GM12878 (cell line): ENCODE measurements at regions not wholly inside any gene's neighbourhood (a gene's known extent, or its start where the extent isn't known, plus 50 kb on each side); places are given as distances from the start of the nearest gene placed in this dataset.

ENCODE experiments used
- ATAC-seq: fragments of 200-7000 bp; cut with Tn5 transposase; 3 replicates; pipeline ENCODE4 v1.9.1; 2020; ENCODE audit warnings: mild to moderate bottlenecking, moderate library complexity
- BruUV-seq: library from RNA; stranded (reverse); fragments of 400-500 nt; replicated peaks from 2 replicates; lab custom pipeline; 2021; lab: Mats Ljungman, UMichigan
- CTCF ChIA-PET: fragments of 300-600 bp; sonication (Branson Sonifier 250); formaldehyde crosslinking; extraction: SDS; loops from one replicate; lab custom pipeline; 2021; ENCODE audit warnings: inconsistent platforms; lab: Yijun Ruan, JAX
- POLR2A ChIA-PET: fragments of 350-600 bp; formaldehyde crosslinking; extraction: SDS; loops from one replicate; lab custom pipeline; 2021; ENCODE audit warnings: inconsistent platforms; lab: Charles Lee
- RAD21 ChIA-PET: fragments of 300-600 bp; sonication (Branson Sonifier 250); formaldehyde crosslinking; loops from one replicate; lab custom pipeline; 2023; ENCODE audit warnings: antibody characterized with exemption; ENCODE audit not compliant: unreplicated experiment; lab: Charles Lee
- SMC1A ChIA-PET: fragments of 300-600 bp; sonication (Branson Sonifier 250); formaldehyde crosslinking; loops from one replicate; lab custom pipeline; 2023; ENCODE audit not compliant: unreplicated experiment, uncharacterized antibody; lab: Charles Lee
- DNase-seq: peaks from one replicate; pipeline ENCODE4 v3.0.0-alpha.2; 2011; ENCODE audit warnings: low read depth, low spot score
- FAIRE-seq: peaks from 3 replicates; lab custom pipeline; 2011; peaks lifted over from hg19 to GRCh38; lab: Jason Lieb, UNC
- H2AFZ ChIP-seq: 2 replicates; pipeline ENCODE4 v1.6.0; 2011; ENCODE audit warnings: low read depth, low read length, control low read depth; ENCODE audit not compliant: control insufficient read depth
- H3K27ac ChIP-seq: 2 replicates; pipeline ENCODE4 v1.5.1; 2011; ENCODE audit warnings: control low read depth; ENCODE audit not compliant: control insufficient read depth, insufficient read depth
- H3K27me3 ChIP-seq, 2 experiments: replicated peaks in 1 of 2; 2 replicates each; pipeline versions ENCODE4 v1.6.0 to v1.6.1; 2011; ENCODE audit warnings: low read length in 1 of 2; ENCODE audit not compliant: control insufficient read depth in 2 of 2, insufficient read depth in 2 of 2
- H3K36me3 ChIP-seq, 2 experiments: 2 replicates each; pipeline ENCODE4 v1.5.1; 2011; ENCODE audit warnings: low read length in 1 of 2; ENCODE audit not compliant: control insufficient read depth in 2 of 2, insufficient read depth in 2 of 2
- H3K4me1 ChIP-seq: 2 replicates; pipeline ENCODE4 v1.6.1; 2011; ENCODE audit warnings: mild to moderate bottlenecking, low read length, moderate library complexity, mixed read lengths; ENCODE audit not compliant: control insufficient read depth, insufficient read depth
- H3K4me2 ChIP-seq: 2 replicates; pipeline ENCODE4 v1.6.0; 2011; ENCODE audit warnings: control low read depth; ENCODE audit not compliant: control insufficient read depth, insufficient read depth
- H3K4me3 ChIP-seq: fragments of 200-600 bp; sonication (generic); 2 replicates; pipeline ENCODE4 v1.5.1; 2016
- H3K79me2 ChIP-seq: 2 replicates; pipeline ENCODE4 v1.6.0; 2011; ENCODE audit warnings: low read length; ENCODE audit not compliant: control insufficient read depth, insufficient read depth
- H3K9ac ChIP-seq: 2 replicates; pipeline ENCODE4 v1.8.0; 2011; ENCODE audit warnings: low read length, control low read depth, mixed read lengths; ENCODE audit not compliant: control insufficient read depth, insufficient read depth
- H3K9me3 ChIP-seq: replicated peaks from 3 replicates; pipeline ENCODE4 v1.5.1; 2011; ENCODE audit warnings: mild to moderate bottlenecking, low read length; ENCODE audit not compliant: control insufficient read depth, insufficient read depth
- H4K20me1 ChIP-seq: 2 replicates; pipeline ENCODE4 v1.6.0; 2011; ENCODE audit not compliant: control insufficient read depth, insufficient read depth
- ASH2L ChIP-seq: fragments of 300-600, 200-600 bp; sonication (generic); IDR thresholded peaks from 2 replicates; pipeline ENCODE4 v1.6.1; 2017; ENCODE audit warnings: low read depth, mild to moderate bottlenecking, borderline replicate concordance
- CBFB ChIP-seq: IDR thresholded peaks from 2 replicates; pipeline ENCODE4 v1.6.1; 2016; ENCODE audit warnings: antibody characterized with exemption, low read depth
- CHD2 ChIP-seq: IDR thresholded peaks from 2 replicates; pipeline ENCODE4 v1.6.1; 2011; ENCODE audit warnings: low read depth, low read length, improper control_type of control experiment, borderline replicate concordance
- ESRRA ChIP-seq: IDR thresholded peaks from 2 replicates; pipeline ENCODE4 v1.6.1; 2012; ENCODE audit warnings: mild to moderate bottlenecking, low read length, improper control_type of control experiment
- GATAD2B ChIP-seq: fragments of 450-650 bp; conservative IDR thresholded peaks from 2 replicates; pipeline ENCODE4 v1.6.1; 2017; ENCODE audit warnings: low read depth, mild to moderate bottlenecking, moderate library complexity
- KAT2A ChIP-seq: conservative IDR thresholded peaks from 2 replicates; pipeline ENCODE4 v1.6.1; 2011; ENCODE audit warnings: low read depth, low read length; ENCODE audit not compliant: control insufficient read depth
- MYB ChIP-seq: fragments of 150-350 bp; IDR thresholded peaks from 2 replicates; pipeline ENCODE4 v1.6.1; 2014; ENCODE audit warnings: mild to moderate bottlenecking, low read depth, low read length, borderline replicate concordance
- NFXL1 ChIP-seq: fragments of 450-650 bp; IDR thresholded peaks from 2 replicates; pipeline ENCODE4 v1.6.1; 2017; ENCODE audit warnings: antibody characterized with exemption, mild to moderate bottlenecking, borderline replicate concordance
- TCF7 ChIP-seq: IDR thresholded peaks from 2 replicates; pipeline ENCODE4 v1.6.1; 2014; ENCODE audit warnings: antibody characterized with exemption, borderline replicate concordance
- WGBS: methylation state at CpG from one replicate; pipeline ENCODE4 v1.1.6; 2016; ENCODE audit warnings: low lambda C conversion rate; ENCODE audit not compliant: insufficient replicate concordance, insufficient coverage; ENCODE audit errors: missing lambda C conversion rate; 5-methylcytosine and 5-hydroxymethylcytosine counted together
- in situ Hi-C: fragments of 300-500 bp; cut with MboI; formaldehyde crosslinking; loops from 9 replicates; pipeline ENCODE4 v1.14.3; 2018; ENCODE audit warnings: mixed read lengths
- intact Hi-C: fragments of 100-400 bp; cut with micrococcal nuclease; formaldehyde crosslinking; loops from one replicate; pipeline ENCODE4 v1.14.2; 2022; ENCODE audit not compliant: unreplicated experiment
- TF ChIP-seq, protein P1 (sequence below): fragments of 450-650 bp; IDR thresholded peaks from 2 replicates; pipeline ENCODE4 v1.6.1; 2016; ENCODE audit warnings: mild to moderate bottlenecking, moderate library complexity, borderline replicate concordance
- TF ChIP-seq, protein P2 (sequence below): IDR thresholded peaks from 2 replicates; pipeline ENCODE4 v1.6.1; 2012; ENCODE audit warnings: low read depth, low read length, improper control_type of control experiment
- TF ChIP-seq, protein P3 (sequence below): fragments of 450-650 bp; IDR thresholded peaks from 2 replicates; pipeline ENCODE4 v1.6.1; 2018; ENCODE audit warnings: borderline replicate concordance, mild to moderate bottlenecking; ENCODE audit not compliant: partially characterized antibody

DNA sequence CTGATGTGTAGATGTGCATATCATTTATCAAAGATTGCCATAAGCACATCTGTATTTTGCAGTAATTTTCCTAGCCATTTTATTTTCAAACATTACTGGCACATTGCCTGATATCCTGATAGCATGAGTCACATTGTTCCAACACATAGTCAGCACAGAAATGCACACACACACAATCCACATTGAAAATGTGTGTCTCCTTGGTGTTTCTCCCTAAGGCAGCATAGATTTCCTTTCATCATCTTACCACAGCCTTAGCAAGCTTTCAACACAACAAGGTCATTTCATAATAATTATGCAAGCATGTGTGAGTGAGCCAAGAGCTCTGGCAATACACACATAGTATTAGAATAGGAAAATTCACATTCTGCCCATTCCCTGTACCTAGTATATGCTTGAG is 245.4 kb upstream of the MEIS1 start (continued):
- TF ChIP-seq, protein P1, sequence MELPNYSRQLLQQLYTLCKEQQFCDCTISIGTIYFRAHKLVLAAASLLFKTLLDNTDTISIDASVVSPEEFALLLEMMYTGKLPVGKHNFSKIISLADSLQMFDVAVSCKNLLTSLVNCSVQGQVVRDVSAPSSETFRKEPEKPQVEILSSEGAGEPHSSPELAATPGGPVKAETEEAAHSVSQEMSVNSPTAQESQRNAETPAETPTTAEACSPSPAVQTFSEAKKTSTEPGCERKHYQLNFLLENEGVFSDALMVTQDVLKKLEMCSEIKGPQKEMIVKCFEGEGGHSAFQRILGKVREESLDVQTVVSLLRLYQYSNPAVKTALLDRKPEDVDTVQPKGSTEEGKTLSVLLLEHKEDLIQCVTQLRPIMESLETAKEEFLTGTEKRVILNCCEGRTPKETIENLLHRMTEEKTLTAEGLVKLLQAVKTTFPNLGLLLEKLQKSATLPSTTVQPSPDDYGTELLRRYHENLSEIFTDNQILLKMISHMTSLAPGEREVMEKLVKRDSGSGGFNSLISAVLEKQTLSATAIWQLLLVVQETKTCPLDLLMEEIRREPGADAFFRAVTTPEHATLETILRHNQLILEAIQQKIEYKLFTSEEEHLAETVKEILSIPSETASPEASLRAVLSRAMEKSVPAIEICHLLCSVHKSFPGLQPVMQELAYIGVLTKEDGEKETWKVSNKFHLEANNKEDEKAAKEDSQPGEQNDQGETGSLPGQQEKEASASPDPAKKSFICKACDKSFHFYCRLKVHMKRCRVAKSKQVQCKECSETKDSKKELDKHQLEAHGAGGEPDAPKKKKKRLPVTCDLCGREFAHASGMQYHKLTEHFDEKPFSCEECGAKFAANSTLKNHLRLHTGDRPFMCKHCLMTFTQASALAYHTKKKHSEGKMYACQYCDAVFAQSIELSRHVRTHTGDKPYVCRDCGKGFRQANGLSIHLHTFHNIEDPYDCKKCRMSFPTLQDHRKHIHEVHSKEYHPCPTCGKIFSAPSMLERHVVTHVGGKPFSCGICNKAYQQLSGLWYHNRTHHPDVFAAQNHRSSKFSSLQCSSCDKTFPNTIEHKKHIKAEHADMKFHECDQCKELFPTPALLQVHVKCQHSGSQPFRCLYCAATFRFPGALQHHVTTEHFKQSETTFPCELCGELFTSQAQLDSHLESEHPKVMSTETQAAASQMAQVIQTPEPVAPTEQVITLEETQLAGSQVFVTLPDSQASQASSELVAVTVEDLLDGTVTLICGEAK = no peak
- no peak for TF ChIP-seq CBFB
- no peak for TF ChIP-seq MYB

DNA sequence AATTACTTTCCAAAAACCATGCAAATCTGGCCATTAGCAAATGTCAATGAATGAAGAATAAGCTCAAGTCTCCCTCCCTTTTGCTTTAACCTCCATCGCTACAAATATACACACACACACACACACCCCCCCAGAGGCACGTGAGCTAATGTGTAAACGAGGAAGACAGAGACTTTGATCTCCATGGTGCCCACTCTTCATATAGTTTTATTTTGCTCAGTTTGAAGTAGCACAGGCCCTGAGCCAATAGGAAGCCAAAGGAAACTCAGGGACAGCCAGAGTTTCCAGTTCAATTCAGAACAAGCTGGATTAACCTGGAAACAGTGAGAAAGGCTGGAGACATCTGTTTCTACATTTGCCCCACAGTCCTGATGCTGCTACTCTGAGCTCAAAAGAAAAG is 248.4 kb upstream of the MEIS1 start:
- no peak overlapping the region for H3K4me2 ChIP-seq
- no peaks in the 10 kb centered on the region for H3K4me1 ChIP-seq
- ChIA-PET POLR2A (no interaction called here), RAD21 (no interaction called here), CTCF (no interaction called here), SMC1A (no interaction called here)
- 33% methylated on average over 3 of the region's 3 CpGs for WGBS
- H4K20me1 ChIP-seq = no peaks in the 10 kb centered on the region
- ATAC-seq (no peak), FAIRE-seq (no peak), DNase-seq (no peak)
- no peak overlapping the region for H3K27ac ChIP-seq
- H3K79me2 ChIP-seq = no peaks in the 10 kb centered on the region
- H3K27me3 ChIP-seq = no peaks in the 10 kb centered on the region
- no peak for TF ChIP-seq KAT2A
- no peak for TF ChIP-seq CHD2
- no peak for TF ChIP-seq TCF7
- TF ChIP-seq NFXL1 = no peak
- TF ChIP-seq GATAD2B = no peak
- TF ChIP-seq ASH2L = no peak
- TF ChIP-seq, protein P2, sequence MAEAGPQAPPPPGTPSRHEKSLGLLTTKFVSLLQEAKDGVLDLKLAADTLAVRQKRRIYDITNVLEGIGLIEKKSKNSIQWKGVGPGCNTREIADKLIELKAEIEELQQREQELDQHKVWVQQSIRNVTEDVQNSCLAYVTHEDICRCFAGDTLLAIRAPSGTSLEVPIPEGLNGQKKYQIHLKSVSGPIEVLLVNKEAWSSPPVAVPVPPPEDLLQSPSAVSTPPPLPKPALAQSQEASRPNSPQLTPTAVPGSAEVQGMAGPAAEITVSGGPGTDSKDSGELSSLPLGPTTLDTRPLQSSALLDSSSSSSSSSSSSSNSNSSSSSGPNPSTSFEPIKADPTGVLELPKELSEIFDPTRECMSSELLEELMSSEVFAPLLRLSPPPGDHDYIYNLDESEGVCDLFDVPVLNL = no peak
- TF ChIP-seq, protein P3, sequence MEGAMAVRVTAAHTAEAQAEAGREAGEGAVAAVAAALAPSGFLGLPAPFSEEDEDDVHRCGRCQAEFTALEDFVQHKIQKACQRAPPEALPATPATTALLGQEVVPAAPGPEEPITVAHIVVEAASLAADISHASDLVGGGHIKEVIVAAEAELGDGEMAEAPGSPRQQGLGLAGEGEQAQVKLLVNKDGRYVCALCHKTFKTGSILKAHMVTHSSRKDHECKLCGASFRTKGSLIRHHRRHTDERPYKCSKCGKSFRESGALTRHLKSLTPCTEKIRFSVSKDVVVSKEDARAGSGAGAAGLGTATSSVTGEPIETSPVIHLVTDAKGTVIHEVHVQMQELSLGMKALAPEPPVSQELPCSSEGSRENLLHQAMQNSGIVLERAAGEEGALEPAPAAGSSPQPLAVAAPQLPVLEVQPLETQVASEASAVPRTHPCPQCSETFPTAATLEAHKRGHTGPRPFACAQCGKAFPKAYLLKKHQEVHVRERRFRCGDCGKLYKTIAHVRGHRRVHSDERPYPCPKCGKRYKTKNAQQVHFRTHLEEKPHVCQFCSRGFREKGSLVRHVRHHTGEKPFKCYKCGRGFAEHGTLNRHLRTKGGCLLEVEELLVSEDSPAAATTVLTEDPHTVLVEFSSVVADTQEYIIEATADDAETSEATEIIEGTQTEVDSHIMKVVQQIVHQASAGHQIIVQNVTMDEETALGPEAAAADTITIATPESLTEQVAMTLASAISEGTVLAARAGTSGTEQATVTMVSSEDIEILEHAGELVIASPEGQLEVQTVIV = no peak
- no peak for TF ChIP-seq ESRRA
- H3K36me3 ChIP-seq = no peaks in the 10 kb centered on the region
- H2AFZ ChIP-seq = no peak overlapping the region
- no peak overlapping the region for H3K4me3 ChIP-seq
- no peak overlapping the region for H3K9ac ChIP-seq
- intact Hi-C loops = no loop called here
- BruUV-seq = no TSS peak
- no peaks in the 10 kb centered on the region for H3K9me3 ChIP-seq
- in situ Hi-C loops = no loop called here
